GM23338 (cell line): ENCODE measurements at regions not wholly inside any gene's neighbourhood (a gene's known extent, or its start where the extent isn't known, plus 50 kb on each side); places are given as distances from the start of the nearest gene placed in this dataset.
"Not testable (repeated sequence)": the region's sequence is repeated elsewhere in the genome, so short reads cannot be mapped to it uniquely, and the experiment has no call there.

Experiments used
- ATAC-seq: fragments of 200-7000 bp; cut with Tn5 transposase; 3 replicates; pipeline ENCODE4 v1.9.1; 2020
- DNase-seq: peaks from one replicate; pipeline ENCODE4 v3.0.0-alpha.2; 2015; ENCODE audit warnings: low spot score
- H2AFZ ChIP-seq: fragments of 200-600 bp; sonication (generic); 2 replicates; pipeline ENCODE4 v1.8.0; 2016; ENCODE audit warnings: antibody characterized with exemption, mild to moderate bottlenecking, moderate library complexity
- H3F3A ChIP-seq: fragments of 200-600 bp; sonication (generic); replicated peaks from 2 replicates; pipeline ENCODE4 v1.8.0; 2017; ENCODE audit warnings: antibody characterized with exemption, mixed run types, low read depth
- H3K27ac ChIP-seq: fragments of 200-600 bp; sonication (generic); 2 replicates; pipeline ENCODE4 v1.6.1; 2016; ENCODE audit warnings: low read depth
- H3K27me3 ChIP-seq: fragments of 200-600 bp; sonication (generic); 2 replicates; pipeline ENCODE4 v1.8.0; 2016; ENCODE audit warnings: mild to moderate bottlenecking, mixed run types, moderate library complexity; ENCODE audit not compliant: insufficient read depth
- H3K36me3 ChIP-seq: fragments of 200-600 bp; sonication (generic); 2 replicates; pipeline ENCODE4 v1.8.0; 2016; ENCODE audit warnings: mild to moderate bottlenecking; ENCODE audit not compliant: insufficient read depth
- H3K4me1 ChIP-seq: fragments of 200-600 bp; sonication (generic); 2 replicates; pipeline ENCODE4 v1.8.0; 2016; ENCODE audit warnings: mild to moderate bottlenecking, moderate library complexity; ENCODE audit not compliant: insufficient read depth
- H3K4me2 ChIP-seq: fragments of 200-600 bp; sonication (generic); 2 replicates; pipeline ENCODE4 v1.7.1; 2017; ENCODE audit warnings: mixed run types
- H3K4me3 ChIP-seq: fragments of 200-600 bp; sonication (generic); 2 replicates; pipeline ENCODE4 v1.6.1; 2016; ENCODE audit warnings: mixed run types
- H3K79me2 ChIP-seq: fragments of 200-600 bp; sonication (generic); replicated peaks from 2 replicates; pipeline ENCODE4 v1.8.0; 2017; ENCODE audit warnings: mild to moderate bottlenecking; ENCODE audit not compliant: insufficient read depth
- H3K9me2 ChIP-seq: fragments of 200-600 bp; sonication (generic); 2 replicates; pipeline ENCODE4 v1.8.0; 2017; ENCODE audit not compliant: insufficient read depth
- H4K20me1 ChIP-seq: fragments of 200-600 bp; sonication (generic); replicated peaks from 2 replicates; pipeline ENCODE4 v1.8.0; 2017; ENCODE audit warnings: mild to moderate bottlenecking; ENCODE audit not compliant: insufficient read depth
- H3K27ac Mint-ChIP-seq: 2 replicates; pipeline ENCODE4 v1.8.0; 2020; ENCODE audit warnings: inconsistent platforms, mild to moderate bottlenecking, moderate library complexity, mixed read lengths
- H3K27me3 Mint-ChIP-seq: 3 replicates; pipeline ENCODE4 v1.8.0; 2022; ENCODE audit warnings: low read depth, mild to moderate bottlenecking, moderate library complexity, mixed read lengths, inconsistent platforms; ENCODE audit not compliant: insufficient read depth, poor library complexity
- H3K36me3 Mint-ChIP-seq: 3 replicates; pipeline ENCODE4 v1.8.0; 2021; ENCODE audit warnings: low read depth, mild to moderate bottlenecking, inconsistent platforms, moderate library complexity, mixed read lengths
- H3K4me1 Mint-ChIP-seq: 3 replicates; pipeline ENCODE4 v1.8.0; 2020; ENCODE audit warnings: mild to moderate bottlenecking, inconsistent platforms, mixed read lengths
- H3K4me3 Mint-ChIP-seq: 3 replicates; pipeline ENCODE4 v1.8.0; 2021; ENCODE audit warnings: moderate library complexity, mild to moderate bottlenecking, inconsistent platforms, mixed read lengths
- H3K9me3 Mint-ChIP-seq: 3 replicates; pipeline ENCODE4 v1.8.0; 2020; ENCODE audit warnings: moderate library complexity, mild to moderate bottlenecking, inconsistent platforms, mixed read lengths
- CREB1 ChIP-seq: fragments of 250-450 bp; sonication (Bioruptor Pico); IDR thresholded peaks from 2 replicates; pipeline ENCODE4 v1.5.0; 2020; ENCODE audit warnings: low read depth, mild to moderate bottlenecking, moderate library complexity
- EZH2 ChIP-seq: fragments of 200-600 bp; sonication (generic); IDR thresholded peaks from one replicate; pipeline ENCODE4 v1.8.0; 2017; ENCODE audit warnings: antibody characterized with exemption, mild to moderate bottlenecking, low read depth; ENCODE audit not compliant: unreplicated experiment
- EZH2phosphoT487 ChIP-seq: fragments of 200-600 bp; sonication (generic); IDR thresholded peaks from one replicate; pipeline ENCODE4 v1.8.1; 2018; ENCODE audit warnings: antibody characterized with exemption; ENCODE audit not compliant: unreplicated experiment
- JUNB ChIP-seq: IDR thresholded peaks from one replicate; pipeline ENCODE4 v1.6.1; 2016; ENCODE audit warnings: antibody characterized with exemption; ENCODE audit not compliant: unreplicated experiment
- NANOG ChIP-seq: IDR thresholded peaks from 2 replicates; pipeline ENCODE4 v1.6.1; 2016; ENCODE audit warnings: antibody characterized with exemption, borderline replicate concordance
- STAT1 ChIP-seq: IDR thresholded peaks from one replicate; pipeline ENCODE4 v1.6.1; 2016; ENCODE audit warnings: antibody characterized with exemption; ENCODE audit not compliant: unreplicated experiment
- ZNF114 ChIP-seq: fragments of 250-450 bp; sonication (Bioruptor Pico); IDR thresholded peaks from 2 replicates; pipeline ENCODE4 v1.5.0; 2020; ENCODE audit warnings: mild to moderate bottlenecking, moderate library complexity
- ZNF331 ChIP-seq: fragments of 250-450 bp; sonication (Bioruptor Pico); IDR thresholded peaks from 2 replicates; pipeline ENCODE4 v1.5.0; 2020; ENCODE audit warnings: low read depth, mild to moderate bottlenecking, moderate library complexity
- TF ChIP-seq, protein P1 (sequence below): fragments of 250-450 bp; sonication (Bioruptor Pico); IDR thresholded peaks from 2 replicates; pipeline ENCODE4 v1.5.0; 2020; ENCODE audit warnings: mild to moderate bottlenecking, moderate library complexity
- TF ChIP-seq, protein P2 (sequence below): IDR thresholded peaks from one replicate; pipeline ENCODE4 v1.6.1; 2018; ENCODE audit warnings: antibody characterized with exemption; ENCODE audit not compliant: unreplicated experiment

DNA sequence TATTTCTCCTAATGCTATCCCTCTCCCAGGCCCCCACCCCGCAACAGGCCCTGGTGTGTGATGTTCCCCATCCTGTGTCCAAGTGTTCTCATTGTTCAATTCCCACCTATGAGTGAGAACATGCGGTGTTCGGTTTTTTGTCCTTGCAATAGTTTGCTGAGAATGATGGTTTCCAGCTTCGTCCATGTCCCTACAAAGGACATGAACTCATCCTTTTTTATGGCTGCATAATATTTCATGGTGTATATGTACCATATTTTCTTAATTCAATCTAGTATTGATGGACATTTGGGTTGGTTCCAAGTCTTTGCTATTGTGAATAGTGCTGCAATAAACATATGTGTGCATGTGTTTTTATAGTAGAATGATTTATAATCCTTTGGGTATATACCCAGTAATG lies 1270.3 kb downstream of the UQCRFS1 start:
- not testable (repeated sequence) for H3K9me2 ChIP-seq, H3K4me3 ChIP-seq, H3K4me2 ChIP-seq, H3K27ac ChIP-seq, H2AFZ ChIP-seq, DNase-seq, H3K27me3 Mint-ChIP-seq, H3K79me2 ChIP-seq, H3K36me3 ChIP-seq, H3K4me1 ChIP-seq, H3K4me1 Mint-ChIP-seq, H3K4me3 Mint-ChIP-seq, ATAC-seq, H3K27me3 ChIP-seq, H3F3A ChIP-seq, H4K20me1 ChIP-seq, H3K27ac Mint-ChIP-seq
- peaks cover 81% of the 10 kb centered on the region for H3K9me3 Mint-ChIP-seq
- H3K36me3 Mint-ChIP-seq, result peaks cover 18% of the 10 kb centered on the region; the same call in 2 of the 3 replicates

DNA sequence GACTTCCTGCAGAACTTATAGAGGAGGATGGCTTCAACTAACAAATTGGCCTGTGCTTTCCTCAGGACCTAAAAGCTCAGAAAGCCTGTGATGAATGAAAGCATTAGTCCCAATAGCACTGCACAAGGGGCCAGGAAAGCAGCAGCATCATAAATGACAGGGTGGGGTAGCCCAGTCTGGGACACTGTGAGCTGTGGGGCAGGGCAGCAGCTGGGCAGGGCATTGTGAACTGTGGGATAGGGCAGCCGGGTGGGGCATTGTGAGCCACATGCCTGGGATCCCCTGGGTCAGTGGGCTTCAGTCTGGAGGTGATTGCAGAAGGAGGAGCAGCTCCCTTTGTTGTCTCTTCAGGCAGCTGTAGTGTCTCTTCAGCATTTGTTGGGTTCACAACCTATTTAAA lies 1276.8 kb downstream of the UQCRFS1 start:
- Mint-ChIP-seq H3K4me3 (no peak overlapping the region), H3K27ac (no peak overlapping the region), H3K4me1 (no peaks in the 10 kb centered on the region; the same call in 2 of the 3 replicates), H3K27me3 (peaks cover 3% of the 10 kb centered on the region), H3K36me3 (peaks cover 24% of the 10 kb centered on the region), H3K9me3 (peaks cover 84% of the 10 kb centered on the region)
- H3K4me2 ChIP-seq, result no peak overlapping the region
- no peaks in the 10 kb centered on the region for H3F3A ChIP-seq
- no peak overlapping the region for H3K4me3 ChIP-seq
- peaks cover 3% of the 10 kb centered on the region; the same call in 1 of the 2 replicates for H3K36me3 ChIP-seq
- no peak overlapping the region for H3K27ac ChIP-seq
- no peak for DNase-seq
- no peaks in the 10 kb centered on the region for H3K9me2 ChIP-seq
- H3K27me3 ChIP-seq, result no peaks in the 10 kb centered on the region
- H4K20me1 ChIP-seq, result no peaks in the 10 kb centered on the region
- H3K79me2 ChIP-seq, result no peaks in the 10 kb centered on the region
- H3K4me1 ChIP-seq, result no peaks in the 10 kb centered on the region
- no peak overlapping the region for H2AFZ ChIP-seq
- no peak for ATAC-seq
- TF ChIP-seq STAT1, result no peak
- no peak for TF ChIP-seq EZH2phosphoT487
- no peak for TF ChIP-seq CREB1 (CRISPR knock-in tag)
- TF ChIP-seq, protein P1, sequence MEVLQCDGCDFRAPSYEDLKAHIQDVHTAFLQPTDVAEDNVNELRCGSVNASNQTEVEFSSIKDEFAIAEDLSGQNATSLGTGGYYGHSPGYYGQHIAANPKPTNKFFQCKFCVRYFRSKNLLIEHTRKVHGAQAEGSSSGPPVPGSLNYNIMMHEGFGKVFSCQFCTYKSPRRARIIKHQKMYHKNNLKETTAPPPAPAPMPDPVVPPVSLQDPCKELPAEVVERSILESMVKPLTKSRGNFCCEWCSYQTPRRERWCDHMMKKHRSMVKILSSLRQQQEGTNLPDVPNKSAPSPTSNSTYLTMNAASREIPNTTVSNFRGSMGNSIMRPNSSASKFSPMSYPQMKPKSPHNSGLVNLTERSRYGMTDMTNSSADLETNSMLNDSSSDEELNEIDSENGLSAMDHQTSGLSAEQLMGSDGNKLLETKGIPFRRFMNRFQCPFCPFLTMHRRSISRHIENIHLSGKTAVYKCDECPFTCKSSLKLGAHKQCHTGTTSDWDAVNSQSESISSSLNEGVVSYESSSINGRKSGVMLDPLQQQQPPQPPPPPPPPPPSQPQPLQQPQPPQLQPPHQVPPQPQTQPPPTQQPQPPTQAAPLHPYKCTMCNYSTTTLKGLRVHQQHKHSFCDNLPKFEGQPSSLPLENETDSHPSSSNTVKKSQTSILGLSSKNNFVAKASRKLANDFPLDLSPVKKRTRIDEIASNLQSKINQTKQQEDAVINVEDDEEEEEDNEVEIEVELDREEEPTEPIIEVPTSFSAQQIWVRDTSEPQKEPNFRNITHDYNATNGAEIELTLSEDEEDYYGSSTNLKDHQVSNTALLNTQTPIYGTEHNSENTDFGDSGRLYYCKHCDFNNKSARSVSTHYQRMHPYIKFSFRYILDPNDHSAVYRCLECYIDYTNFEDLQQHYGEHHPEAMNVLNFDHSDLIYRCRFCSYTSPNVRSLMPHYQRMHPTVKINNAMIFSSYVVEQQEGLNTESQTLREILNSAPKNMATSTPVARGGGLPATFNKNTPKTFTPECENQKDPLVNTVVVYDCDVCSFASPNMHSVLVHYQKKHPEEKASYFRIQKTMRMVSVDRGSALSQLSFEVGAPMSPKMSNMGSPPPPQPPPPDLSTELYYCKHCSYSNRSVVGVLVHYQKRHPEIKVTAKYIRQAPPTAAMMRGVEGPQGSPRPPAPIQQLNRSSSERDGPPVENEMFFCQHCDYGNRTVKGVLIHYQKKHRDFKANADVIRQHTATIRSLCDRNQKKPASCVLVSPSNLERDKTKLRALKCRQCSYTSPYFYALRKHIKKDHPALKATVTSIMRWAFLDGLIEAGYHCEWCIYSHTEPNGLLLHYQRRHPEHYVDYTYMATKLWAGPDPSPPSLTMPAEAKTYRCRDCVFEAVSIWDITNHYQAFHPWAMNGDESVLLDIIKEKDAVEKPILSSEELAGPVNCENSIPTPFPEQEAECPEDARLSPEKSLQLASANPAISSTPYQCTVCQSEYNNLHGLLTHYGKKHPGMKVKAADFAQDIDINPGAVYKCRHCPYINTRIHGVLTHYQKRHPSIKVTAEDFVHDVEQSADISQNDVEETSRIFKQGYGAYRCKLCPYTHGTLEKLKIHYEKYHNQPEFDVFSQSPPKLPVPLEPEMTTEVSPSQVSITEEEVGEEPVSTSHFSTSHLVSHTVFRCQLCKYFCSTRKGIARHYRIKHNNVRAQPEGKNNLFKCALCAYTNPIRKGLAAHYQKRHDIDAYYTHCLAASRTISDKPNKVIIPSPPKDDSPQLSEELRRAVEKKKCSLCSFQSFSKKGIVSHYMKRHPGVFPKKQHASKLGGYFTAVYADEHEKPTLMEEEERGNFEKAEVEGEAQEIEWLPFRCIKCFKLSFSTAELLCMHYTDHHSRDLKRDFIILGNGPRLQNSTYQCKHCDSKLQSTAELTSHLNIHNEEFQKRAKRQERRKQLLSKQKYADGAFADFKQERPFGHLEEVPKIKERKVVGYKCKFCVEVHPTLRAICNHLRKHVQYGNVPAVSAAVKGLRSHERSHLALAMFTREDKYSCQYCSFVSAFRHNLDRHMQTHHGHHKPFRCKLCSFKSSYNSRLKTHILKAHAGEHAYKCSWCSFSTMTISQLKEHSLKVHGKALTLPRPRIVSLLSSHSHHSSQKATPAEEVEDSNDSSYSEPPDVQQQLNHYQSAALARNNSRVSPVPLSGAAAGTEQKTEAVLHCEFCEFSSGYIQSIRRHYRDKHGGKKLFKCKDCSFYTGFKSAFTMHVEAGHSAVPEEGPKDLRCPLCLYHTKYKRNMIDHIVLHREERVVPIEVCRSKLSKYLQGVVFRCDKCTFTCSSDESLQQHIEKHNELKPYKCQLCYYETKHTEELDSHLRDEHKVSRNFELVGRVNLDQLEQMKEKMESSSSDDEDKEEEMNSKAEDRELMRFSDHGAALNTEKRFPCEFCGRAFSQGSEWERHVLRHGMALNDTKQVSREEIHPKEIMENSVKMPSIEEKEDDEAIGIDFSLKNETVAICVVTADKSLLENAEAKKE, result no peak
- TF ChIP-seq NANOG, result no peak
- TF ChIP-seq ZNF331 (CRISPR knock-in tag), result no peak
- no peak for TF ChIP-seq JUNB
- TF ChIP-seq EZH2, result no peak
- TF ChIP-seq ZNF114 (CRISPR knock-in tag), result no peak
- TF ChIP-seq, protein P2, sequence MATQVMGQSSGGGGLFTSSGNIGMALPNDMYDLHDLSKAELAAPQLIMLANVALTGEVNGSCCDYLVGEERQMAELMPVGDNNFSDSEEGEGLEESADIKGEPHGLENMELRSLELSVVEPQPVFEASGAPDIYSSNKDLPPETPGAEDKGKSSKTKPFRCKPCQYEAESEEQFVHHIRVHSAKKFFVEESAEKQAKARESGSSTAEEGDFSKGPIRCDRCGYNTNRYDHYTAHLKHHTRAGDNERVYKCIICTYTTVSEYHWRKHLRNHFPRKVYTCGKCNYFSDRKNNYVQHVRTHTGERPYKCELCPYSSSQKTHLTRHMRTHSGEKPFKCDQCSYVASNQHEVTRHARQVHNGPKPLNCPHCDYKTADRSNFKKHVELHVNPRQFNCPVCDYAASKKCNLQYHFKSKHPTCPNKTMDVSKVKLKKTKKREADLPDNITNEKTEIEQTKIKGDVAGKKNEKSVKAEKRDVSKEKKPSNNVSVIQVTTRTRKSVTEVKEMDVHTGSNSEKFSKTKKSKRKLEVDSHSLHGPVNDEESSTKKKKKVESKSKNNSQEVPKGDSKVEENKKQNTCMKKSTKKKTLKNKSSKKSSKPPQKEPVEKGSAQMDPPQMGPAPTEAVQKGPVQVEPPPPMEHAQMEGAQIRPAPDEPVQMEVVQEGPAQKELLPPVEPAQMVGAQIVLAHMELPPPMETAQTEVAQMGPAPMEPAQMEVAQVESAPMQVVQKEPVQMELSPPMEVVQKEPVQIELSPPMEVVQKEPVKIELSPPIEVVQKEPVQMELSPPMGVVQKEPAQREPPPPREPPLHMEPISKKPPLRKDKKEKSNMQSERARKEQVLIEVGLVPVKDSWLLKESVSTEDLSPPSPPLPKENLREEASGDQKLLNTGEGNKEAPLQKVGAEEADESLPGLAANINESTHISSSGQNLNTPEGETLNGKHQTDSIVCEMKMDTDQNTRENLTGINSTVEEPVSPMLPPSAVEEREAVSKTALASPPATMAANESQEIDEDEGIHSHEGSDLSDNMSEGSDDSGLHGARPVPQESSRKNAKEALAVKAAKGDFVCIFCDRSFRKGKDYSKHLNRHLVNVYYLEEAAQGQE, result no peak
